Astrocyte (in vitro differentiated cells and primary cell): ENCODE measurements at regions not wholly inside any gene's neighbourhood (a gene's known extent, or its start where the extent isn't known, plus 50 kb on each side); places are given as distances from the start of the nearest gene placed in this dataset.

Experiments
- EZH2 ChIP-seq: IDR thresholded peaks from 2 replicates; pipeline ENCODE4 v1.6.1; 2012; ENCODE audit warnings: mild to moderate bottlenecking, low read length, inconsistent platforms; ENCODE audit not compliant: insufficient read depth
- TF ChIP-seq, protein P1 (sequence below): IDR thresholded peaks from 2 replicates; pipeline ENCODE4 v1.5.1; 2011; ENCODE audit warnings: low read depth, mild to moderate bottlenecking, inconsistent platforms, low read length, moderate library complexity; ENCODE audit not compliant: insufficient read depth

DNA sequence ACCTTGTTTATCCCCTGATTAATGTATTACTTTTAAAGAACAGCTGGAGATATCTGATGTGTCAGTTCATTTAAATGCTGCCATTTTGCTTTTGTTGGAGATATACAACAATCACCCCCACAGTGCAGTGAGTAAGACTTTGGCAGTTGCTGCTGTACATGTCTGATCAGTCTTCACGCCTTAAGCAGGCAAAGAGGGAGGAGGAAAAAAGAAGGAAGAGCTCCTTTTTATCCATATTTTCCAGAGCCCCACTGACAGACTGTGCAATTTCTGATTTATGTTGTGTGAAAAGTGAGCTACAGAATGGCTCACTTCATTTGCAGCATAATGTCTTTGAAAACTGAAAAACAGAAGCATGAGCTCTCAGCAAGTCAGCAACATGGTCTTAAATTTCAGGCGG, 319.7 kb upstream of the LRIG3 start:
- TF ChIP-seq, protein P1, sequence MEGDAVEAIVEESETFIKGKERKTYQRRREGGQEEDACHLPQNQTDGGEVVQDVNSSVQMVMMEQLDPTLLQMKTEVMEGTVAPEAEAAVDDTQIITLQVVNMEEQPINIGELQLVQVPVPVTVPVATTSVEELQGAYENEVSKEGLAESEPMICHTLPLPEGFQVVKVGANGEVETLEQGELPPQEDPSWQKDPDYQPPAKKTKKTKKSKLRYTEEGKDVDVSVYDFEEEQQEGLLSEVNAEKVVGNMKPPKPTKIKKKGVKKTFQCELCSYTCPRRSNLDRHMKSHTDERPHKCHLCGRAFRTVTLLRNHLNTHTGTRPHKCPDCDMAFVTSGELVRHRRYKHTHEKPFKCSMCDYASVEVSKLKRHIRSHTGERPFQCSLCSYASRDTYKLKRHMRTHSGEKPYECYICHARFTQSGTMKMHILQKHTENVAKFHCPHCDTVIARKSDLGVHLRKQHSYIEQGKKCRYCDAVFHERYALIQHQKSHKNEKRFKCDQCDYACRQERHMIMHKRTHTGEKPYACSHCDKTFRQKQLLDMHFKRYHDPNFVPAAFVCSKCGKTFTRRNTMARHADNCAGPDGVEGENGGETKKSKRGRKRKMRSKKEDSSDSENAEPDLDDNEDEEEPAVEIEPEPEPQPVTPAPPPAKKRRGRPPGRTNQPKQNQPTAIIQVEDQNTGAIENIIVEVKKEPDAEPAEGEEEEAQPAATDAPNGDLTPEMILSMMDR: no peak
- no peak for TF ChIP-seq EZH2
